HG03039 (cell line): ENCODE measurements at regions not wholly inside any gene's neighbourhood (a gene's known extent, or its start where the extent isn't known, plus 50 kb on each side); places are given as distances from the start of the nearest gene placed in this dataset.
A peak's percentile ranks its signal among the peaks of the same experiment; 100 is the strongest.

Experiments
- ATAC-seq: cut with Tn5 transposase; IDR thresholded peaks from one replicate; pipeline ENCODE4 v1.9.1; 2021; ENCODE audit warnings: mild to moderate bottlenecking, moderate library complexity; ENCODE audit not compliant: unreplicated experiment

DNA sequence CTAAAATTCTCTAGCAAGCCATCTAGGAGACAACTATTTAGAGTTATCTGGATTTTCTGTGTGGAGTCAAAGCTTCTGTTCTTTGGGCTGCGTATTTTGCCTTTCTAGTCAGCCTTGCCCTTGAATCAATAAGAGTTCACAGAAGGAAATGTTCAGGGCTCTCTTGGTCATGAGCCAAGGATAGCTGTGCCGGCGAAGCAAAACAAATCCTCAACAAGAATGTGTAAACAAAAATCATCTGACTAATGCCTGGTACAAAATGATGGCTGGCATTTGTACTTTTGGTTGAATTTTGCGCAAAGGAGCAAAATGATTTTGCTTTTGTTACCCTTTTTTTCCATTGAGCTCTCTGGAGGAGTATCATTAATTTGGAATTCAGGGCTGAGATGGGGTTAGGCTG lies 171.1 kb downstream of the DACT1 start:
- ATAC-seq = no peak

DNA sequence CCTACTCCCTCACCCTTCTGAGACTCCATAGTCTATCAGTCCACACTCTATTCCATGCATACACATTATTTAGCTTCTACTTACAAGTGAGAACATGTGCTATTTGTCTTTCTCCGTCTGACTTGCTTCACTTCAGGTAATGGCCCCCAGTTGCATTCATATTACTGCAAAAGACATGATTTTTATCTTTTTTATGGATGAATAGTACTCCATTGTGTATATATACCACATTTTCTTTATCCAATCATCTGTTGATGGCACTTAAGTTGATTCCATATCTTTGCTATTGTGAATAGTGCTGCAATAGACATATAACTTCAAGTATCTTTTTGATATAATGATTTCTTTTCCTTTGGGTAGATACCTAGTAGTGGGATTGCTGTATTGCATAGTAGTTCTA lies 171.8 kb downstream of the DACT1 start:
- no peak for ATAC-seq

DNA sequence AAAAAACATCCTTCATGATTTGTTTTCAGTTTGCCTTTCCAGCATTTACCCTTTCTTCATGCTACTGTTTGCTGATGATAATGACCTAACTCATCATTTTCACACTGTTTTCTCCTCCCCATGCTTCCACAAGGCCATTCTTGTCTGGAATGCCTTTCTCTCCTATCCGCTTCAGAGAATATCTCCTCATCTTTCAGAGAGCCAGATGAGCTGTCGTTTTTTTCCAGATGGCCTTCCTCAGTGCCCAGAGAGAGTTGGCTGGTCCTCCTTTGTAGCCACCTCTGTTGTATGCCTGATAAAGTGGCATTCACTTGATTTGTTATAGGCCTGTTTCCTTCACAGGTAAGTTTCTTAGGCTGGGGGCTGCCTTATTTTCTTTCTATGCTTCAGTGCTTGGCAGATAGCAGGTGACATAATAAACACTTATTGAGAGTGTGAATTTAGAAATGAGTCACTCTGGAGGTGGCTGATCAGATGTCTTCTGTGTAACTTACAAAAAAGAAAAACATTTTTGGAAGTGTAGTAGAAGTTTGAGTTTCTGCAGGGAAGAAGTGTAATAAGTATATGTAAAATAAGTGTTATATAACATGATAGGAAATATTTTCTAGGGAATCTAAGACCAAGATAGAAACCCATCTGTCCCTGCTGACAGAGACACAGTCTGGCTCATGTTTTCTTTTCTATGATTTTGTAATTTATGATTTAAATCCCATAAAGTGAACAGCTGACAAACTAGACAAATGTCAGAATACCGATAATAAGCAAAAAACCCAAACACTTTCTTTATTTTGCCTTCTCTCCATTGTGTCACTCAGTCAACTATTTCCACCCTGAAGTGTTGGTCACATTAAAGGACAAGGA lies 174.5 kb downstream of the DACT1 start:
- peak; percentile 79 for ATAC-seq

DNA sequence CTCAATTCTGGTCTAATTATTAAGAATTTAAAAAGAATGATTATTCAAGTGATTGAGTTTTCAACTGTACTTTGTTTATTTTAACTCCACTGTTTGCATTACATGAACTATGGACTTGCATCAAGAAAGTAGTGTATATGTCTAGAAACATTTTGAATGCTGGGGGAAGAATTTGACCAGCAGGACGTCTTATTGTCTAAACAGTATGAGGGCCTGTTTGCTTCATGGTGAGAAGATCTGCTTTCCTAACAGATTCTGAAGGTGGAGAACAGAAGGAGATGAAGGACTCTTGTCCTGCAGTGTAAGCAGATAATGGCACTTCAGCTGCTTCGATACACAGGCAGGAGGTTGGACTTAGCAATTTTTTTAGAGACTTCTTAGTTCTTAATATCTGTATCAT lies 176.0 kb downstream of the DACT1 start:
- ATAC-seq = no peak

DNA sequence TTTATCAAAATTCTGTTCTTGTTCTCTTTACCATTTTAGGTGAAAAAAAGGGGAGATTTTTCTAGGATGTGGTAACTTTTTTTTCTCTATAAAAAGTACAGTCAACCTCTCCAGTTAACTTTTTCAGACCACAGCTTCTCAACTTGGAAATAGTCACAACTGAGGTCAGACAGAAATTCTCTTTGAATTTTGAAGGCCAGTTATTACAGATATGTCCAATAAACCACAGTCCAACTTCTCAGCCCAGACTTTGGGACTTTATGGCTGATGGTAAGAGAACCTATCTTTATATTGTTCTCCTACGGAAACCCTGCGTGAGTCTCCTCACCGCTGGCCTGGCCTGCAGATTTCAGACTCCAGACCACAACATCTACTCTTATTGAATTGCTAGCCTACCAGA lies 176.7 kb downstream of the DACT1 start:
- ATAC-seq = no peak

DNA sequence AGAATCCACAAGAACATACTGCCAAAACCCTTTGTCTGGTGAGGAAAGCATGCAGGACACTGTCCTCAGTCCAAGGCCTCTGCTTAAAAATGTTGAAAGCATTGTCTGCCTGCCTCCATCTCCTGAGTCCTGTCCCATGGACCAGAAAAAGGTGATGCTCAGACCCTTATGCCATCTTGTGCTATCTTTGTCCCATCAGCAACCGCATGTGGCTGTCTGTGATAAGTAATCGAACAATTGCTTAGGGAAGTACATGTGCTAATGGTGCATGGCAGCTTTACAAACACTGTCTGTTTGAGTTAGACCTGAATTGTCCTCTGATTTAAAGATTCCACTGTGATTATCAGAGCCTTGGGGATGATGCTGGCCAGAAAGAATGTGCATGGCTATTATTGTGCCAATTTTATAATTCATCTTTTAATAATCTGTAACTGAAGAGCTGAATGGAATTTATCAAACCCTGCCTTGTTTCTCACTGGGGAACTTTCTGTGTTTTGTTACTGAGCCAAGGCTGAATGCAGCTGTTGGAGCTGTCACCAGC lies 177.5 kb downstream of the DACT1 start:
- ATAC-seq = no peak

DNA sequence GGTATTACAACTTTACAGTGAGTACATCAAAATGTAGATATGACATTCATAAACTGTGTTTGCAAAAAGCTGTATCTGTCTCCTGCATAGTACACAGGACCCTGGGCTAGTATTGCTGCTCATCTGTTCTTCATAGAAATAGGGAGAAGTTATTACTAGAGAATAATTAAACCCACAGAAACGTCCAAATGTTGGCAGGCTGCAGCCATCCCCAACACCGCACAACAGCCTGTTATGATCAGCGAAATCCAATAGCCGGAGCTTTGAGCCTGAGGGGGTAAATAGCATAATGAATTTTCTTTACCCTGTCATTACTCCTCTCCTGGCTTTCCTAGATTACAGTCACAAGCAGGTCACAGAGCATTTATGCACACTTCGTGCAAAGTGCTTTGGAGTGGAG lies 178.0 kb downstream of the DACT1 start:
- no peak for ATAC-seq

DNA sequence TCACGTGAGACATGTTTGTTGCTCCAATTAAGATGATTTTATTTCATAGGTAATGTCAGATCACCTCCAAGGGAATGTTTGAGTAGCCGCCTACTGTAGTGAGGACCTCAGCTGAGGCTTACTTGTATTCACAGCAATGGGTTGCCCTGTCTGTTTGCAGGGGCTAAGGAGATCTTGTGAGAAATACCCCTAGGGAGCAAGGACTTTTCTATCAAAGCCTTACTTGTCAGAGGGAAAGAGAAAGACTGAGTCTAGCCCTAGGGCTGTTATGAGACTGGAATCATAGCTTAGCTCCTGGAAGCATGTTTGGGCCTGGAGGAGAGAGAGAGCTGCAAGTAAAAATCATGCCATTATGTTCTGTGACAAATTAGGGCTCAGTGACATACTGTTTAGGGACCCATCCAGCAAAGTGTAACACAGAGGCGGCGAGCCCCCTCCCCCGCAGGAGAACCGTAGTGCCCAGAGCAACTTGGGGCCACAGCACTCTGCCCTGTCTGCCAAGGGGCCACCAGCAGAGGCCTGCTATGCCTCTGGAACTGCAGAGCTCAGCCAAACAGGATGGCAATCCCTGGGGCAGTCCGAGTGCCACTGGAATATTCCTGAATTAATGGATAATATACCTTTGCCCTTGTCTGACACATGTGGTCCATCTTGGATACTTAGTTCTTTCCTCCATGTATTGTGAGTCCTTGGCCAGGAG lies 178.8 kb downstream of the DACT1 start:
- ATAC-seq = no peak

DNA sequence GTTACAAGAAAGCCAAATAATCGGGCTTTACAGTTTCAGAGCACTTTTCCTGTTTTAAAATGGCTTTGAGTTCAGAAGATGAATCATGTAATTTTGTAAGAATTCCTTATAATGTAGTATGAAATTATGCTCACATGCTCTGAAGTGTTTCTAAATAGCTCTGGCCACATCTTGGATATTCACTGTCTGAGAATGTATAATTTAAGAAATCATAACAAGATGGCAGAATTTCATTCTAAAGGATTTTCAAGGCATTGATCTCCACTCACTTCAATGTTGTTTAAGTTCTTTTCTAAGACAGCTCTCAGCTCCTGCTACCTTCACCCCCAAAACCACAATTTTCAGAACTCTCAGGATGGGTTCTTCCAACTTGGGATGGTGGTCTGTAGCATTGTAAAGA lies 180.1 kb downstream of the DACT1 start:
- ATAC-seq = no peak

DNA sequence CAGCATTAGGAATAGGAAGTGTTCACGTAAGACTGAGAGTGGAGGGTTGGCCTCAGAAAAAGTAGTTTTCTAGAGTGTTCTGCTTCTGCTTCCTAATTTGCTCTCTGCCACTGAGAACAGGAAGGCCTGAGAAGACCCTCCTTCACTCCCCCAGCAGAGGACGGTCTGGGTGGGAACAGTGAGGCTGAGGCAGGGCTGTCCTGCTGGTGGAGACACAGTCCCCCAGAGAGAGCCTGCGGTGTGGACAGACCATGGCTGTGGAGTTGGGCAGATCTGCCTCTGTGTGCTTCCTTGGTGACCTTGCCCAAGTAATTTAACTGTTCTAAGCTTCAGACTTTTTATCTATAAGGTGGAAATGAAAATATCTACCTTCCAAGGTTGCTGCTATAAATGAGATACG lies 182.3 kb downstream of the DACT1 start:
- ATAC-seq = no peak

DNA sequence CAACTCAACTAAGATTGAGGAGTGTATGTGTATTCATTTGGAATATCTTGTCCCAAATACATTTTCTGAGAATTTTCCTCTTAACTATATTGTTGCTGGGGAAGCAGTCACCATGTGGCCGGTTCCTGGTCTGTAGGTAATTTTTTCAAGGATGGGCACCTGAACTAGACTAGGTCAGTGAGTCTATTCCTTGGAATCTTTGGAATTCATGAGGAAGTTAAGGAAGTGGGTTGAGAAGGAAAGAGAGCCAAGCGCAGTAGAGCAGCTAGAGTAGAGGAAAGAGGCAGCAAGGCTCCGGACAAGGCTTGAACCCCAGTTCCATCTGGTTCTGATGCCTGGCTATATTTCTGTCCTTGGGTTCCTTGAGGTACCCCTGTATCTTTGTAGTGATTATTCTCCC lies 183.7 kb downstream of the DACT1 start:
- no peak for ATAC-seq

DNA sequence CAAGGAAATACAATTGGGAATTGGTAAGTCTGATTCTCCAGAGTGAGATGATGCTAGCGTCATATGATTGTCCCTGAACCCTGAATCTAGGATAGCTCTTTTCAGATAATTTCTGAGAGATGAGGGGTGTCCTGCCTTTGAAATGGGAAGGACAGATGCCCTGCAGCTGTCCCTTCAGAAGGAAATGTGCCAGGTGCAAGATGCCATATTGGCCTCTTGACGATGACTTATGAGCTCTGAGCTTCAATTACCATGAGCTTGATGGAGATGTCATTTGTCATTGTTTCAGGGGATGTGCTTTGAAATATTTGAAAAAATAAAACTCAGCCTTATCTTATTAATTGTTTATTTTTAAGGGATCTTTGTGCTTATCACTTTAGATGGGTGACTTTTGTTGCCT lies 185.1 kb downstream of the DACT1 start:
- ATAC-seq = no peak

DNA sequence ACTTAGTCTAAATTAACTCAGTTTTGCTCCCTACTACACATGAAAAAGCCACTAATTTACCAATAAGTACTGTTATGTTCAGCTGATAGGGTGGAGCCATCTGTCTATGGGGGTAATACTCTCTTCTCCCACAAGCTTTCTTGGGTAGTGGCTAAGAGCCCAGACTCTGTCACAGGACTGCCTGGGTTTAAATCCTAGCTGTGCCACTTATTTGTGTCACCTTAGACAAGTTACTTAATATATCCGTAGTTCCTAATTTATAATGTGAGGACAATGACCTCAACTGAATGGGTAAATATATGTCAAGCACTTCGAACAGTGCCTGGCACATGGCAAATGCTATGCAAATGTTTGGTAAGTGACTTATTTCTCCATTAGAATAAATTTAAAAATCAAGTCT lies 185.6 kb downstream of the DACT1 start:
- ATAC-seq = no peak

DNA sequence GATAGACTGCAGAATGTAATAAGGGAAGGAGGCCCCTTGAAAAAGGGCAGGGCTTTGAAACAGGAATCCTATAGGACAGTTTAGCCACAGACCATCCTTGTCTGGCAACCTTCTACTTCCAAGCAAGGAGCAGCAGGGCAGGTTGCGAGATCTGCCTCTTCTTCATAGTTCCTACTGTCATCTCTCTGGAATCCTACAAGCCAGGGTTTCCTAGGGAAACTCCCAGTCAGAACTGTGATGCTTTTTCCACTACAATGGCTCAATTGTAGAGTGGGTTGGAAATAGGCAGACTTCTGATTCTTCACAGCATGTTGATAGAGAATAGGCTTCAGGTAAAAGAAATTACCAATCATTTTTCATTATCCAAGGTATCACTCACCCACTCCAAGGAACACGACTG lies 186.3 kb downstream of the DACT1 start:
- ATAC-seq = no peak

DNA sequence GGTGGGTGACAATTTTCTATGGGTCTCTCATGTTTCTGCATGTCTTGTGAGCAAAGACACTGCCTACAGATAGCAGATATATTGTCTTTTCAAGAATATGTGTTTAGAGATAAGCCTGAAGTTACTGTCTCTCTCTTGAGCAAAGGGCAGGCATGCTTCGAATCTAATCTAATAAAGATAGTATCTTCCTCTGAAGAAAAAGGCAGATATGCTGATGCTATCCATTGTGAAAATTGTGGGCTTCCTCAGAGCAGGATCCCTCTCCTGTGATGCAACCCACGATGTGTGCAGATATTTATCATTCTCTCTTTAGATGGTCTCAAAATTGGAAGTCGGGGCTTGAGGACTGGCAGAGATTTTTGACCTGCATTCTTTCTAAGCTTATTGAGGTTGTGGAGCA lies 187.0 kb downstream of the DACT1 start:
- ATAC-seq = no peak

DNA sequence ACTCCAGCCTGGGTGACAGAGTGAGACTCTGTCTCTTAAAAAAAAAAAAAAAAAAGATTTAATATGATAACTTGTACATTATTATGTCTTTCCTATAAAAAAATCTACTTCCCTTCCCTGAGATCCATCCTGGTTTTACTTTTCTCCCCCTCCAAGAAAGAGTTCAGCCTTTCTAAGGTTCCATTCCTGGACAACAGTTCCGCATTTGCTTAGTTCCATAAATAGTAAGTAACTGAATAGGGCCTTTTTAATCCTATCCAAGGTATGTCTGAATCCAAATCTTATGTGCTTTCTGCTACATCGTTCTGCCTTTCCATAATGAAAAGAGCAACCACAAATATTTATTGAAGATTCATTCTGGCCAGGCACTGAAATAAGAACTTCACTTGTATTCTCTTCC lies 187.8 kb downstream of the DACT1 start:
- no peak for ATAC-seq

DNA sequence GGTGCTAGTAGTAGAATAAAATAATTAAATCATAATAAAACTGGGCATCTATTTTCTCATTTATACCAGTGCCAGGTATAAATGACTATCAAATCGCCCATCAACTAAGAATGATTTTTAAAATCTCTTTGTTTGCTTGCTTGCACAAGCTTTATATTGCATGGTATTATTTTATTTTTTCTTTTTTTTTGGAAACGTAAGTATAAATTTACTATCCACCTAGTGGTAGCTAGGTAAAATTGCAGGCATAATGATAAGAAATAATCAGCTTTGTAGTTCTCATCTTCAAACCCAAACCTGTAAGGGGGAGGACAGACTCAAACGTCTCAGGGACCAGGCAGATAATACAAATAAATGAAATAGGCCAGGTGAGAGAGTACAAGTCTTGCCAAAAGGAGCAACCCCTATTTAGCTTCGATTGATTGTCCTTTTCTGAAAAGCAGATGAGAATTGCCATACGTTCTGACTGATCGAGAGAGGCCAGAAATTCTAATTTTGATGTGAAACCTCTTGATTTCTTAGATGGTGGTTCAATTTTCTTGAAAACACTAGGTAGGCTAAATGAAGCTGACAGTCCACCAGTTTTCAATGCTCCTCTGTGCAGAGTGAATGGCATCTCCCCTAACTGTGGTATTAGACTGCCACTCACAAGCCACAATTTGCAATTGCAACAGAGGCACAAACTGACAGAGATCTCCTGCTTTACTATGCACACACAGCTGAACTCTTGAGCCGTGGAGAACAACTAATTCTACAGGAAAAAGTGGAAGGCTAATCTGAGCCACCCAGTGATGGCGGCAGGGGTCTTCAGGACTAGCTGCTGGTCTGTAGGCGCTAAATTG lies 189.3 kb downstream of the DACT1 start:
- ATAC-seq = no peak

DNA sequence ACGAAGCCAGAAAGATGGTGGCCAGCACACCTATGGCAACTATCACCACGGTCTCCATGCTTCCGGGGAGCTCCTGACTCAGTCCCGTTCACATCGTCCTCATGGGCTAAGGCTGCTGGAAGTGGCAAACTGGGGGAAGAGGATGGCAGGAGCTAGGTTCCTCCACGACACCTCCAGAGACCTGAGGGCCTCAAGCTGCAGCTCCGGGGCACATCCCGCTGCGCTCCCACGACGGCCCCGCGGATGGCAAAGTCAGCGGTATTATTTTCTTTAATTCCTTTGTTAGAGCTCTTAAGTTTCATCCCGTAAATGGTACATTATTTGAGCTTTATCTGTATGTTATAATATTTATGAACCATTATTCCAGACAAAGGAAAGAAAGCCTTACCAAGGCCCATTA lies 190.5 kb downstream of the DACT1 start:
- ATAC-seq = no peak

DNA sequence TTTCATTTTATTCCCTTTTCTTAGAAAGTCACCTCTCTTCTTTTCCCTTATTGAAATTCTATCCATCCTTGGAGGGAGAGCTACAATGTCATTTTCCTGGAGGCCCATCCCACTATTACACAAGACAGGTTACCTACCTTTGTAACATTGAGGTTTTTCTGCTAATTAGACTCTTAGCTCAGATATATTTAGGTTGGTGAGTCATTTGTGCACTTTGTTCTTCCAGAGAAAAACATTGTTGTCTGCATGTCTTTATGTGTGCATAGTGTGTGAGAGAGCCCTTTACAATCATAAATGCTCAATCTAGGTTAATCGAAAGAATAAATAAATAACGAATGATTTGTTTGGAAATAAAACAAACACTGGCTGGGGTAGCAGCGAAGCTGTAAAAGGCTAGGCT lies 191.8 kb downstream of the DACT1 start:
- no peak for ATAC-seq

DNA sequence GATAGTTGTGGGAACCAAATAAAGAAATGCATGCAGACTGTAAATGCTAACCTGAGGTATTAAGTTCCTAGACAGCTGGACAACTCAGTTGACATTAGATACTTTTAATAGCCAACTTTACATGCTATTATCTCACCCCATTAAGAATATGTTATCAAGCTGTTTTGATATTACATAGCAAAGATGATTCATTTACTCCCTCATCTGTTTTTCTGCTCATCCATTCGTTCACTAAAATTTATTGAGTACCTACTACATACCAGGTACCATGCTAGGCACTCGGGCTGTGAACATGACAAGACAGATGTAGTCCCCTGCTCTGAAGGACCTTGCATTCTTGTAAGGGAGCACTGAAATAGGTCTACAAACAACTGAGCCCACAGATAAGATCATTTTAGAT lies 192.4 kb downstream of the DACT1 start:
- no peak for ATAC-seq

DNA sequence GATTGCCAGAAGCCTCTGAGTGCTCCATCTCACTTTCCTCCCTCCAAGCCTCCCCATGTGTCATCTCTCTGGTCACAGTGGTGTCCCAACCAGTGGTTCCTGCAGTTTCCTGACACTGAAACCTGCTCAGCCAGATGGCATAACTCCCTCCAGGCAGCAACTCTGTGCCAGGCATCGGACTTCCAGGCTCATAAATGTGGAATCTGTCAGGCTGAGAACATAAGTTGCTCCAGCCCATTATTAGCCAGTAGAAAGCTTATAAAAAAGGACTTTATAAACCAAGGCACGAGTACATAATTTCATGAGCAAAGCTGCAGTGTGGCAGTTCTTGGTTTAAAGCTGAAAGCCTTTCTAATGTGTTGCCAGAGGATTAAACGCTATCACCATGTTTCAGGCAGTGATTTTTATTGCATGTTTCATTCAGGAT lies 194.3 kb downstream of the DACT1 start:
- no peak for ATAC-seq
